Uterus (tissue), 3 donors: ENCODE measurements at regions not wholly inside any gene's neighbourhood (a gene's known extent, or its start where the extent isn't known, plus 50 kb on each side); places are given as distances from the start of the nearest gene placed in this dataset.

Source experiments
- DNase-seq, 2 donors: peaks; one replicate each; pipeline ENCODE4 v3.0.0-alpha.2; 2019 to 2020
- H3K27ac ChIP-seq, 2 donors: fragments of 200-600 bp; sonication (generic); 1 replicate in 1 of 2; 2 replicates in 1 of 2; pipeline ENCODE4 v1.5.1; 2016 to 2018
- H3K27me3 ChIP-seq, 2 donors: fragments of 200-600 bp; sonication (generic); one replicate each; pipeline ENCODE4 v1.5.1; 2018 to 2019; ENCODE audit warnings: control low read depth in 1 of 2
- H3K36me3 ChIP-seq, 2 donors: fragments of 200-600 bp; sonication (generic); one replicate each; pipeline ENCODE4 v1.5.1; 2019; ENCODE audit warnings: control low read depth in 1 of 2
- H3K4me1 ChIP-seq, 2 donors: fragments of 200-600 bp; sonication (generic); one replicate each; pipeline ENCODE4 v1.5.1; 2018 to 2019; ENCODE audit warnings: control low read depth in 1 of 2
- H3K4me3 ChIP-seq, 2 donors: fragments of 200-600 bp; sonication (generic); 1 replicate in 1 of 2; 2 replicates in 1 of 2; pipeline ENCODE4 v1.5.1; 2018 to 2019; ENCODE audit warnings: mild to moderate bottlenecking in 1 of 2
- H3K9me3 ChIP-seq, 2 donors: fragments of 200-600 bp; sonication (generic); one replicate each; pipeline ENCODE4 v1.5.1; 2019; ENCODE audit warnings: control low read depth in 1 of 2
- POLR2A ChIP-seq, 2 donors: fragments of 450-650 bp; IDR thresholded peaks; one replicate each; pipeline ENCODE4 v1.6.1; 2016; ENCODE audit warnings: antibody characterized with exemption in 2 of 2, mild to moderate bottlenecking in 1 of 2, moderate library complexity in 1 of 2
- intact Hi-C: fragments of 100-400 bp; cut with DNase I; formaldehyde crosslinking; loops from one replicate; pipeline ENCODE4 v1.15.1; 2023; ENCODE audit warnings: low total_unique reads
- TF ChIP-seq, protein P1 (sequence below), 4 experiments: fragments of 200-600 bp in 2 of 4; fragments of 450-650 bp in 2 of 4; sonication (generic) in 2 of 4; IDR thresholded peaks; one replicate each; pipeline ENCODE4 v1.5.1; 2016 to 2019; ENCODE audit warnings: antibody characterized with exemption in 4 of 4, mild to moderate bottlenecking in 2 of 4, moderate library complexity in 1 of 4
- donor health status: DM: yes; HTN: yes; CAD: no.

DNA sequence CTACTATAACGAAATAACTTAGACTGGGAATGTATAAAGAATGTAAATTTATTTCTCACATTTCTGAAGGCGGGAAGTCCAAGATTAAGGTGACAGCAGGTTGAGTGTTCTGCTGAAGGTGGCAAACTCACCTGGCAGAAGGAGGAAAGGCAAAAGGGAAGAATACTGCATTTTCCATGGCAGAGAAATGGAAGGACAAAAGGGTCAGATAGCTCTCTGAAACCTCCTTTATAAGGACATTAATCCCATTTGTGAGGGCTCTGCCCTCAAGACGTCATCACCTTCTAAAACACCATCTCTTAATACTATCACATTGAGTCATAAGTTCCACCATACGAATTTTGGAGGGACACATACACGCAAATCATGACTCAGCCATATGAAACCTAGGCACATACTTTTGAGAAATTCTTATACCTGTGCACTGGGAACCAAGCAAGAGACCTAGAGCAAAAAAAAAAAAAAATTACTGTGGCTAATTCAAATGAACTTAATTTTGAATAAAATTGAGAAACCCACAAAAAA is 1669.3 kb upstream of the FLRT2 start:
- Histone ChIP-seq H3K27ac (no peak overlapping the region), H3K4me1 (no peaks in the 10 kb centered on the region), H3K36me3 (no peaks in the 10 kb centered on the region), H3K9me3 (no peaks in the 10 kb centered on the region), H3K27me3 (no peaks in the 10 kb centered on the region), H3K4me3 (no peak overlapping the region)
- intact Hi-C loops: no loop called here
- no peak for DNase-seq
- TF ChIP-seq, protein P1, sequence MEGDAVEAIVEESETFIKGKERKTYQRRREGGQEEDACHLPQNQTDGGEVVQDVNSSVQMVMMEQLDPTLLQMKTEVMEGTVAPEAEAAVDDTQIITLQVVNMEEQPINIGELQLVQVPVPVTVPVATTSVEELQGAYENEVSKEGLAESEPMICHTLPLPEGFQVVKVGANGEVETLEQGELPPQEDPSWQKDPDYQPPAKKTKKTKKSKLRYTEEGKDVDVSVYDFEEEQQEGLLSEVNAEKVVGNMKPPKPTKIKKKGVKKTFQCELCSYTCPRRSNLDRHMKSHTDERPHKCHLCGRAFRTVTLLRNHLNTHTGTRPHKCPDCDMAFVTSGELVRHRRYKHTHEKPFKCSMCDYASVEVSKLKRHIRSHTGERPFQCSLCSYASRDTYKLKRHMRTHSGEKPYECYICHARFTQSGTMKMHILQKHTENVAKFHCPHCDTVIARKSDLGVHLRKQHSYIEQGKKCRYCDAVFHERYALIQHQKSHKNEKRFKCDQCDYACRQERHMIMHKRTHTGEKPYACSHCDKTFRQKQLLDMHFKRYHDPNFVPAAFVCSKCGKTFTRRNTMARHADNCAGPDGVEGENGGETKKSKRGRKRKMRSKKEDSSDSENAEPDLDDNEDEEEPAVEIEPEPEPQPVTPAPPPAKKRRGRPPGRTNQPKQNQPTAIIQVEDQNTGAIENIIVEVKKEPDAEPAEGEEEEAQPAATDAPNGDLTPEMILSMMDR (IDR thresholded peaks at IDR 0.05): no peak
- TF ChIP-seq POLR2A (IDR thresholded peaks at IDR 0.05): no peak

DNA sequence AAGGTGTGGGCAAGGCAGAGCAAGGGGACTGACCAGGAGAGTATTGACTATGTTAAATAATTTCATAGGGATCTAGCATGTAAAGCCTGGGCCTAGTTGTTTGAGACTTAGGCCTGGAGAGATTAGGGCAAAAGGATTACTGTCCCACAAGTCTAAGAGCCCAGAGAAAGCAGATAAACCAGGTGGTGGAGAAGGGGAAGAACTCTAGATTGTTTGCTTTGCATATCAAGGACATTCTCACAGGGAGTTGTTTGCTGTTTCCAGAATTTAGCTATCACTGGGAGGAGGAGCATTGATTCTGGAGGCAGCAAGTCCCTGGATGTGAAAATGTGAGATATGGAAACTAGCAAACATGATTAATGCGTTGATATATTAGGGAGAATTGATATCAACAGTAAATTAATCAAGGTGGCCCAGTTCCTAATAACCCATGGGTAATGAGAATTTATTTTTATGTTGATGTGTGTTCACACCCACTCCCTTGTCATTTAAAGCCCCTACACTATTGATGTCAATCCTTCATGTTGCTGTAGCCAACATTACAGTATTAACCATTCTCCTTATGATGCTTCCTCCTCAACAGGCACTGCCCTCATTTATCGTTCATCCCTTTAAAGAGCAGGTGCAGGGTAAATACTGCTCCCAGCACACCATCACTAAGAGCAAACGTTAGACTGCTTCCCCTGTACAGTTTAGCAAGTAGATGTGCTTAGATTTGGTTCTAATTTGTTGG is 1666.7 kb upstream of the FLRT2 start:
- Histone ChIP-seq H3K4me1 (no peaks in the 10 kb centered on the region), H3K27me3 (no peaks in the 10 kb centered on the region), H3K4me3 (no peak overlapping the region), H3K27ac (no peak overlapping the region), H3K36me3 (no peaks in the 10 kb centered on the region), H3K9me3 (no peaks in the 10 kb centered on the region)
- intact Hi-C loops: no loop called here
- TF ChIP-seq, protein P1 (IDR thresholded peaks at IDR 0.05): no peak
- no peak for TF ChIP-seq POLR2A (IDR thresholded peaks at IDR 0.05)
- DNase-seq: no peak

DNA sequence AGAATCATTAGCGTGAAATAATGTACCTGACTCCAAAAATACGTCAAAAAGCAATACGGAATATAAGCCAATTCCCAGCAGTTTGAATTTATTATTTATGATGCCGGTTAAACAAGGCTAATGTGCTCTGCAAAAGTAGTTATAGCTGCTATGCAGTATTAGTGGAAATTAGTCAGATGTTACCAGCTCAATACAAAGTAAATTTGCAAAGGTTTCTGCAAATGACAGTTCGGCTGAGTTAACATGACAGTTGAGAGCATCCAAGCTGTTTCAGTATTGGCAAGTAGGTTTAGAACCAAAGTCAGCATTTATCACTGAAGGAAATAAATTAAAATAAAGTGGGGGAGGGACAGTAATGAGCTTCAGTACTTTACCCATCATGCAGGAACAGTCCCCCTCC is 1665.8 kb upstream of the FLRT2 start:
- no peaks in the 10 kb centered on the region for H3K4me1 ChIP-seq
- H3K27me3 ChIP-seq: no peaks in the 10 kb centered on the region
- H3K4me3 ChIP-seq: no peak overlapping the region
- no peaks in the 10 kb centered on the region for H3K9me3 ChIP-seq
- no peaks in the 10 kb centered on the region for H3K36me3 ChIP-seq
- TF ChIP-seq, protein P1 (IDR thresholded peaks at IDR 0.05): no peak
- no peak for TF ChIP-seq POLR2A (IDR thresholded peaks at IDR 0.05)
- DNase-seq: no peak
- intact Hi-C loops: no loop called here
- no peak overlapping the region for H3K27ac ChIP-seq

DNA sequence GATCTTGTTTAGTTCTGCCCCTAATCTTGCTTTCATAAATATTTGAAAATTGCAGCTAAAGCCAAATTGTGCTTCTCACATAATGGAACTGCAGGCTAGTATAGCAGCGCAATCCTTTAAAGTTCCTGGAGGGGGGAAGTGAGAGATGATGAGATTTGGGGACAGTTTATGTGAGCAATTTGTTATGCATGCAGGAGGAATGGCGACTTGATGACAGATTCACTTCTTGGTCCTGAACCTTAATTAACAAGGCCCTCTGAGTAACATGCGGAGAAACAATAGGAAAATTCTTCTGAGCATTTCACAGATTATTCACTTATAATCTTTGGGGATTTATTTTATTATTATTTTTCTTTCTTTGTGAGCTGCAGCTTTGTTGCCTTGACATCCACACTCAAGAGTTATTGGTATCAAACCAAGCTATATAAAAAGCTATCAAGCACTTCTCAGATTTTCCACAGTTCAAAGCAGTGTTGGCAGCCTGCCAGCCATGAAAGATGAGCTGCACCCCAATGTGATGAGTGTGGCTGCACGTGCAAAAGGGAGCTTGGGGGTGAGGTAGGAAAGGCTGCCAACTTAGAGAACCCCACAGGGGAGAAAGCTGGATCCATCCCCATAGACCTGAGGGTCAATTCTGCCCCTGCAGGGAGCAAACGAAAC is 1662.2 kb upstream of the FLRT2 start:
- intact Hi-C loops: no loop called here
- no peaks in the 10 kb centered on the region for H3K4me1 ChIP-seq
- H3K36me3 ChIP-seq: no peaks in the 10 kb centered on the region
- no peaks in the 10 kb centered on the region for H3K27me3 ChIP-seq
- no peak overlapping the region for H3K27ac ChIP-seq
- DNase-seq: no peak
- H3K9me3 ChIP-seq: no peaks in the 10 kb centered on the region
- TF ChIP-seq POLR2A (IDR thresholded peaks at IDR 0.05): no peak
- TF ChIP-seq, protein P1 (IDR thresholded peaks at IDR 0.05): no peak
- no peak overlapping the region for H3K4me3 ChIP-seq

DNA sequence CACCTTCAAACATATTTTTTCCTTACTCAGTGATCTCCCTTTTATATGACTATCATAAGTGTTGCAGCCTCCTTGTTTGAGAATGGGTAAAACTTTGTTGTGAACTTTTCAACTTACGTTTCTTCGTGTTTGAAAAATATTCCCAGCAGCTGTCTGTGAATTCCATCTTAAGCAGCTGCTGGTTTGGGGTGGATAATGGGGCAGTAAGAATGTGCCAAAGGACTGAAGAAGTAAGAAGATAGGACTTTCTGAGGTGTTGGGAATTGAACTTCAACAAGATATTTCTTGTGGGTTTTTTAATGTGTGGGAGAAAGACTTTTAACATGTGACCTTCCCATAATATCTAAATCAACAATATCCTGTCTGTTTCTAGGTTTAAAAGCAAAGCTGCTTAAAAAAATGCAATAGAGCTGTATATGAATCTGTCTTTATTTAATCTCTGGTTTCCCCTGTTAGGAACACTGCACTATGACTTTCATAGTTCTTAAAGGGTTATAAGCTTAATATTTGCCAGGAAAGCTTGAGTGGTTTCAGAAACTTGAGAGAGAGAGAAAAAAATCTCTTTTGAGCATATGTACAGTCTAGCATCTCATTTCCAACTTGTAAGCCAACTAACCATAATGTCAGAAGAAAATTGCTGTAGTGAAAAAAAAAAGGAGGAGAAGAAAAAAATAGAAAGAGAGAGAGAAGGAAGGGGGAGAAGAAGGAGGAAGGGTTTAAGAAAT is 1659.2 kb upstream of the FLRT2 start:
- H3K4me1 ChIP-seq: no peaks in the 10 kb centered on the region
- intact Hi-C loops: no loop called here
- no peak overlapping the region for H3K4me3 ChIP-seq
- H3K9me3 ChIP-seq: no peaks in the 10 kb centered on the region
- no peak overlapping the region for H3K27ac ChIP-seq
- no peak for DNase-seq
- H3K36me3 ChIP-seq: no peaks in the 10 kb centered on the region
- no peak for TF ChIP-seq POLR2A (IDR thresholded peaks at IDR 0.05)
- TF ChIP-seq, protein P1 (IDR thresholded peaks at IDR 0.05): no peak
- H3K27me3 ChIP-seq: no peaks in the 10 kb centered on the region
